H9 (cell line): ENCODE measurements at regions not wholly inside any gene's neighbourhood (a gene's known extent, or its start where the extent isn't known, plus 50 kb on each side); places are given as distances from the start of the nearest gene placed in this dataset.

Experiments used
- DNase-seq: peaks from one replicate; pipeline ENCODE4 v3.0.0-alpha.2; 2017
- H2AFZ ChIP-seq: one replicate; pipeline ENCODE4 v1.6.1; 2013; ENCODE audit warnings: mild to moderate bottlenecking, low read length, control low read depth, moderate library complexity
- H2AK5ac ChIP-seq: 2 replicates; pipeline ENCODE4 v1.6.1; 2013; ENCODE audit warnings: low read length, control low read depth, mixed read lengths; ENCODE audit not compliant: insufficient read length
- H2BK120ac ChIP-seq: one replicate; pipeline ENCODE4 v1.6.1; 2013; ENCODE audit warnings: low read depth, mild to moderate bottlenecking, low read length, control low read depth, inconsistent platforms; ENCODE audit not compliant: poor library complexity, severe bottlenecking
- H2BK12ac ChIP-seq: 2 replicates; pipeline ENCODE4 v1.6.1; 2013; ENCODE audit warnings: low read length, control low read depth, mixed read lengths, low read depth; ENCODE audit not compliant: insufficient read length
- H2BK15ac ChIP-seq: 2 replicates; pipeline ENCODE4 v1.6.1; 2013; ENCODE audit warnings: low read depth, low read length, control low read depth
- H2BK20ac ChIP-seq: one replicate; pipeline ENCODE4 v1.6.1; 2013; ENCODE audit warnings: low read depth, mild to moderate bottlenecking, low read length, control low read depth, inconsistent platforms; ENCODE audit not compliant: poor library complexity, severe bottlenecking
- H2BK5ac ChIP-seq: 2 replicates; pipeline ENCODE4 v1.6.1; 2013; ENCODE audit warnings: low read length, control low read depth, mixed read lengths; ENCODE audit not compliant: insufficient read length
- H3K14ac ChIP-seq: 2 replicates; pipeline ENCODE4 v1.6.1; 2013; ENCODE audit warnings: low read length, control low read depth; ENCODE audit not compliant: insufficient read depth
- H3K18ac ChIP-seq: 2 replicates; pipeline ENCODE4 v1.6.1; 2013; ENCODE audit warnings: low read depth, mild to moderate bottlenecking, mixed read lengths, low read length, control low read depth; ENCODE audit not compliant: insufficient read length
- H3K23ac ChIP-seq: 2 replicates; pipeline ENCODE4 v1.6.1; 2013; ENCODE audit warnings: low read length, control low read depth, mixed read lengths, low read depth; ENCODE audit not compliant: insufficient read length
- H3K23me2 ChIP-seq: 2 replicates; pipeline ENCODE4 v1.6.1; 2013; ENCODE audit warnings: low read depth, mild to moderate bottlenecking, mixed read lengths, low read length, control low read depth; ENCODE audit not compliant: insufficient read length, poor library complexity, severe bottlenecking
- H3K27ac ChIP-seq: 2 replicates; pipeline ENCODE4 v1.5.1; 2013; ENCODE audit warnings: low read length, control low read depth, mixed read lengths, low read depth; ENCODE audit not compliant: insufficient read length
- H3K27me3 ChIP-seq: 2 replicates; pipeline ENCODE4 v1.6.1; 2013; ENCODE audit warnings: low read length, control low read depth, inconsistent platforms; ENCODE audit not compliant: insufficient read depth
- H3K4ac ChIP-seq: 2 replicates; pipeline ENCODE4 v1.6.1; 2013; ENCODE audit warnings: low read depth, mild to moderate bottlenecking, control low read depth, inconsistent platforms, low read length, moderate library complexity
- H3K4me1 ChIP-seq: 2 replicates; pipeline ENCODE4 v1.6.1; 2013; ENCODE audit warnings: low read length, control low read depth, inconsistent platforms; ENCODE audit not compliant: insufficient read depth
- H3K4me2 ChIP-seq: 2 replicates; pipeline ENCODE4 v1.6.1; 2013; ENCODE audit warnings: low read length, control low read depth, mixed read lengths; ENCODE audit not compliant: insufficient read length, insufficient read depth
- H3K56ac ChIP-seq: 2 replicates; pipeline ENCODE4 v1.6.1; 2013; ENCODE audit warnings: low read depth, mild to moderate bottlenecking, mixed read lengths, low read length, control low read depth; ENCODE audit not compliant: insufficient read length
- H3K79me1 ChIP-seq: 2 replicates; pipeline ENCODE4 v1.6.1; 2013; ENCODE audit warnings: low read depth, mild to moderate bottlenecking, moderate library complexity, low read length, control low read depth, inconsistent platforms; ENCODE audit not compliant: insufficient read depth, poor library complexity, severe bottlenecking
- H3K79me2 ChIP-seq: 2 replicates; pipeline ENCODE4 v1.6.1; 2013; ENCODE audit warnings: low read length, control low read depth, inconsistent platforms; ENCODE audit not compliant: insufficient read depth
- H3K9ac ChIP-seq: 2 replicates; pipeline ENCODE4 v1.6.1; 2013; ENCODE audit warnings: low read length, control low read depth, mixed read lengths; ENCODE audit not compliant: insufficient read length; ENCODE audit errors: extremely low read depth
- H3K9me3 ChIP-seq: one replicate; pipeline ENCODE4 v1.6.1; 2013; ENCODE audit warnings: low read depth, low read length, inconsistent platforms; ENCODE audit not compliant: control insufficient read depth
- H3T11ph ChIP-seq: one replicate; pipeline ENCODE4 v1.6.1; 2013; ENCODE audit warnings: mild to moderate bottlenecking, low read length, control low read depth, inconsistent platforms
- H4K20me1 ChIP-seq: one replicate; pipeline ENCODE4 v1.6.1; 2013; ENCODE audit not compliant: control insufficient read depth, insufficient read length, insufficient read depth
- H4K5ac ChIP-seq: 2 replicates; pipeline ENCODE4 v1.6.1; 2013; ENCODE audit warnings: low read depth, mild to moderate bottlenecking, mixed read lengths, low read length, control low read depth; ENCODE audit not compliant: insufficient read length
- H4K8ac ChIP-seq: replicated peaks from 2 replicates; pipeline ENCODE4 v1.6.1; 2013; ENCODE audit warnings: low read length, control low read depth, mixed read lengths, low read depth; ENCODE audit not compliant: insufficient read length
- H4K91ac ChIP-seq: 2 replicates; pipeline ENCODE4 v1.6.1; 2013; ENCODE audit warnings: low read depth, mild to moderate bottlenecking, moderate library complexity, mixed read lengths, low read length, control low read depth; ENCODE audit not compliant: insufficient read length
- H3K27ac Mint-ChIP-seq, 3 experiments: 2 replicates in 2 of 3; 3 replicates in 1 of 3; pipeline ENCODE4 v1.8.0; 2020 to 2021; ENCODE audit warnings: mixed read lengths in 3 of 3, mild to moderate bottlenecking in 1 of 3, moderate library complexity in 1 of 3
- H3K27me3 Mint-ChIP-seq: 2 replicates; pipeline ENCODE4 v1.8.0; 2021; ENCODE audit warnings: low read depth, mild to moderate bottlenecking, moderate library complexity, mixed read lengths
- H3K36me3 Mint-ChIP-seq, 3 experiments: 2 replicates in 2 of 3; 3 replicates in 1 of 3; pipeline ENCODE4 v1.8.0; 2020 to 2021; ENCODE audit warnings: low read depth in 3 of 3, mixed read lengths in 3 of 3; ENCODE audit not compliant: insufficient read depth in 1 of 3
- H3K4me1 Mint-ChIP-seq, 2 experiments: 2 replicates each; pipeline ENCODE4 v1.8.0; 2020; ENCODE audit warnings: mixed read lengths in 2 of 2
- H3K4me3 Mint-ChIP-seq, 2 experiments: 2 replicates in 1 of 2; 3 replicates in 1 of 2; pipeline ENCODE4 v1.8.0; 2020 to 2021; ENCODE audit warnings: mild to moderate bottlenecking in 2 of 2, mixed read lengths in 2 of 2, moderate library complexity in 1 of 2
- H3K9me3 Mint-ChIP-seq, 2 experiments: 2 replicates in 1 of 2; 3 replicates in 1 of 2; pipeline ENCODE4 v1.8.0; 2020; ENCODE audit warnings: mild to moderate bottlenecking in 2 of 2, mixed read lengths in 2 of 2, moderate library complexity in 1 of 2
- WGBS: extraction: QIAGEN DNeasy Blood & Tissue Kit; methylation state at CpG from one replicate; pipeline ENCODE4 v1.1.7; 2013; ENCODE audit warnings: missing lambda C conversion rate, low lambda C conversion rate, mixed read lengths; ENCODE audit not compliant: insufficient read length; ENCODE audit errors: extremely low coverage; 5-methylcytosine and 5-hydroxymethylcytosine counted together
- TF ChIP-seq, protein P1 (sequence below): fragments of 200-600 bp; sonication (generic); conservative IDR thresholded peaks from 3 replicates; pipeline ENCODE4 v1.8.0; 2021; ENCODE audit warnings: antibody characterized with exemption, mild to moderate bottlenecking

DNA sequence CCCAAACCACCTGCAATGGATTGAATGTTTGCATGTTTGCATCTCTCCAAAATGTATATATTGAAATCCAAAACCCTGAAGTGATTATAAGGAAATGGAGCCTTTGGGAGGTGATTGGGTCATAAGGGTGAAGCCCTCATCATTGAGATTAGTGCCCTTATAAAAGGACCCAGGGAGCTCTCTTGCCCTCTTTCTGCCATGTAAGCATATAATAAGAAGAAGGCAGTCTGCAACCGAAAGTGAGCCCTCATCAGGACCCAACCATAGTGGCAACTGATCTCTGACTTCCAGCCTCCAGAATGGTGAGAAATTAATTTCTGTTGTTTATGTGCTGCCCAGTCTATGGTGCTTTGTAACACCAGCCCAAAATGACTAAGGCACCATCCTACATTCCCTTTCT, 115.7 kb upstream of the EFNA5 start:
- peaks cover 2 to 4% of the 10 kb centered on the region in 2 experiments; a peak in 2 of 4 replicates for H3K4me1 Mint-ChIP-seq
- H3T11ph ChIP-seq: no peak overlapping the region
- no peaks in the 10 kb centered on the region for H4K20me1 ChIP-seq
- H3K4ac ChIP-seq: no peak overlapping the region
- H2BK15ac ChIP-seq: no peak overlapping the region
- H2AFZ ChIP-seq: no peak overlapping the region
- H4K8ac ChIP-seq: no peak overlapping the region
- H3K4me3 Mint-ChIP-seq: no peak overlapping the region
- H3K79me1 ChIP-seq: no peaks in the 10 kb centered on the region
- no CpG with 5 or more reads among the region's 1 CpG for WGBS
- no peak overlapping the region for H2BK20ac ChIP-seq
- H3K36me3 Mint-ChIP-seq: peaks cover 0 to 20% (median 1%) of the 10 kb centered on the region in 3 experiments; a peak in 4 of 7 replicates
- no peaks in the 10 kb centered on the region for H3K4me1 ChIP-seq
- no peak overlapping the region for H3K27ac ChIP-seq
- H3K9me3 Mint-ChIP-seq: peaks cover 0 to 6% of the 10 kb centered on the region in 2 experiments; a peak in 4 of 5 replicates
- H3K23me2 ChIP-seq: no peaks in the 10 kb centered on the region
- H3K14ac ChIP-seq: no peak overlapping the region
- peaks cover under 1% of the 10 kb centered on the region for H3K9me3 ChIP-seq
- no peak overlapping the region for H2BK5ac ChIP-seq
- TF ChIP-seq, protein P1, sequence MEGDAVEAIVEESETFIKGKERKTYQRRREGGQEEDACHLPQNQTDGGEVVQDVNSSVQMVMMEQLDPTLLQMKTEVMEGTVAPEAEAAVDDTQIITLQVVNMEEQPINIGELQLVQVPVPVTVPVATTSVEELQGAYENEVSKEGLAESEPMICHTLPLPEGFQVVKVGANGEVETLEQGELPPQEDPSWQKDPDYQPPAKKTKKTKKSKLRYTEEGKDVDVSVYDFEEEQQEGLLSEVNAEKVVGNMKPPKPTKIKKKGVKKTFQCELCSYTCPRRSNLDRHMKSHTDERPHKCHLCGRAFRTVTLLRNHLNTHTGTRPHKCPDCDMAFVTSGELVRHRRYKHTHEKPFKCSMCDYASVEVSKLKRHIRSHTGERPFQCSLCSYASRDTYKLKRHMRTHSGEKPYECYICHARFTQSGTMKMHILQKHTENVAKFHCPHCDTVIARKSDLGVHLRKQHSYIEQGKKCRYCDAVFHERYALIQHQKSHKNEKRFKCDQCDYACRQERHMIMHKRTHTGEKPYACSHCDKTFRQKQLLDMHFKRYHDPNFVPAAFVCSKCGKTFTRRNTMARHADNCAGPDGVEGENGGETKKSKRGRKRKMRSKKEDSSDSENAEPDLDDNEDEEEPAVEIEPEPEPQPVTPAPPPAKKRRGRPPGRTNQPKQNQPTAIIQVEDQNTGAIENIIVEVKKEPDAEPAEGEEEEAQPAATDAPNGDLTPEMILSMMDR: no peak
- no peak overlapping the region for H2BK120ac ChIP-seq
- no peaks in the 10 kb centered on the region for H3K79me2 ChIP-seq
- no peak overlapping the region for H3K18ac ChIP-seq
- no peak overlapping the region for H4K5ac ChIP-seq
- H3K56ac ChIP-seq: no peak overlapping the region
- no peak overlapping the region for H3K9ac ChIP-seq
- no peak overlapping the region for H3K27ac Mint-ChIP-seq
- no peaks in the 10 kb centered on the region for H3K27me3 ChIP-seq
- no peak overlapping the region for H4K91ac ChIP-seq
- no peak overlapping the region for H3K23ac ChIP-seq
- no peaks in the 10 kb centered on the region for H3K27me3 Mint-ChIP-seq
- no peak overlapping the region for H3K4me2 ChIP-seq
- no peak overlapping the region for H2BK12ac ChIP-seq
- no peak for DNase-seq
- H2AK5ac ChIP-seq: no peak overlapping the region
